ENCODE measurements at regions not wholly inside any gene's neighbourhood (a gene's known extent, or its start where the extent isn't known, plus 50 kb on each side); places are given as distances from the start of the nearest gene placed in this dataset. TPM values are rescaled to one million over a fixed set of nuclear protein-coding genes. Genes with fewer than 3 reads are reported as not detected.

Small RNAs in the stretch of these regions (small RNA-seq; reads per million reads assigned to genes)
- gene RNU7-148P: not detected
